ENCODE measurements at regions not wholly inside any gene's neighbourhood (a gene's known extent, or its start where the extent isn't known, plus 50 kb on each side); places are given as distances from the start of the nearest gene placed in this dataset.

DNA sequence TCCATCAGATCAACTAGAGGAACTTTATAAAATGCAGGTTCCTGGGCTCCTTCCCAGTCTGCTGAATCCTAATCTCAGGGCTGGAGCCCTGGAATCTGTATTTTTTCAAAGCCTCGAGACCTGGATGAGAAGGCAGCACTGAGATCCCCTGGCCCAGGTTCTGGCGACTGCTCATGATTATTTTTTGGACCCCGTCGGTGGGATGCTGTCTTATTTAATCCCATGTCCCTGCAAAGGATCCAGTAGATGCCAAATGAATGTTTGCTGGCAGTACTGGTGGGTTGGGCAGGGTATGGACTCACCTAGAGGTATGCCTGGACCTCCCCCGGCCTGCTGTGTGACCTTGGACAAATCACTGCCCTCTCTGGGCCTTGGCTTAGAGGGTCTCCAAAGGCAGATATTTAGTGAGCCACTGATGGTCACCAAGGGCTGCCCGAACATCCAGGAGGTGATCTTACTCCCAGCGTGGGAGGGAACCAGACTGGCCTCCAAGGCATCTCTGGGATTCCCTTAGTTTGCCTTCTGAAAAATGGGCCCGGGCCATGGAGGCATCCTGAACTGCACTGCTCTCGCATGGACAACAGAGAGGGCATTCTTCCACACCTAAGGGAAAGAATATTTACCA is 91.6 kb upstream of the RUNX3 start:
- no peaks in the 10 kb centered on the region for H3K9me2 ChIP-seq (ENCODE audit: insufficient read depth, low read length)
- H3K4me2 ChIP-seq (ENCODE audit: low read length): peak overlapping the region; percentile 77
- ChIA-PET CTCF (ENCODE audit: unreplicated experiment) (interaction anchor here (0.6 to 0.7 kb wide), 3 partner anchors 14 to 526 kb away, joined by 3 to 4 read pairs (median 4); no protein-coding TSS in a partner anchor), POLR2A (interaction anchor here (0.6 to 1.2 kb wide), 3 partner anchors 12 to 18 kb away, joined by 3 to 9 read pairs (median 3); no protein-coding TSS in a partner anchor)
- no peak for TF ChIP-seq EZH2phosphoT487 (IDR thresholded peaks at IDR 0.05; ENCODE audit: borderline replicate concordance, low read depth, low read length)
- TF ChIP-seq, protein P1, sequence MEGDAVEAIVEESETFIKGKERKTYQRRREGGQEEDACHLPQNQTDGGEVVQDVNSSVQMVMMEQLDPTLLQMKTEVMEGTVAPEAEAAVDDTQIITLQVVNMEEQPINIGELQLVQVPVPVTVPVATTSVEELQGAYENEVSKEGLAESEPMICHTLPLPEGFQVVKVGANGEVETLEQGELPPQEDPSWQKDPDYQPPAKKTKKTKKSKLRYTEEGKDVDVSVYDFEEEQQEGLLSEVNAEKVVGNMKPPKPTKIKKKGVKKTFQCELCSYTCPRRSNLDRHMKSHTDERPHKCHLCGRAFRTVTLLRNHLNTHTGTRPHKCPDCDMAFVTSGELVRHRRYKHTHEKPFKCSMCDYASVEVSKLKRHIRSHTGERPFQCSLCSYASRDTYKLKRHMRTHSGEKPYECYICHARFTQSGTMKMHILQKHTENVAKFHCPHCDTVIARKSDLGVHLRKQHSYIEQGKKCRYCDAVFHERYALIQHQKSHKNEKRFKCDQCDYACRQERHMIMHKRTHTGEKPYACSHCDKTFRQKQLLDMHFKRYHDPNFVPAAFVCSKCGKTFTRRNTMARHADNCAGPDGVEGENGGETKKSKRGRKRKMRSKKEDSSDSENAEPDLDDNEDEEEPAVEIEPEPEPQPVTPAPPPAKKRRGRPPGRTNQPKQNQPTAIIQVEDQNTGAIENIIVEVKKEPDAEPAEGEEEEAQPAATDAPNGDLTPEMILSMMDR (conservative IDR thresholded peaks at IDR 0.05; ENCODE audit: low read length): no peak
- peaks cover 60% of the 10 kb centered on the region for H3K4me1 ChIP-seq (ENCODE audit: insufficient read depth, low read length, poor library complexity, severe bottlenecking)
- peak overlapping the region; percentile 80 for H3K27ac ChIP-seq (ENCODE audit: low read depth, low read length, poor library complexity, severe bottlenecking)
- peak; percentile 56 for DNase-seq (ENCODE audit: low spot score)
- BruUV-seq (replicated peaks): no TSS peak
- no peaks in the 10 kb centered on the region for H3K9me3 ChIP-seq (ENCODE audit: low read length)
- no peaks in the 10 kb centered on the region for H3K36me3 ChIP-seq (ENCODE audit: insufficient read depth, low read length)
- H3K4me3 ChIP-seq (ENCODE audit: low read depth, low read length, poor library complexity, severe bottlenecking): peak overlapping the region; percentile 55
- no peaks in the 10 kb centered on the region for H3K79me2 ChIP-seq (ENCODE audit: insufficient read depth, low read depth, low read length)
- intact Hi-C loops (cut with micrococcal nuclease; ENCODE audit: unreplicated experiment): no loop called here
- no peaks in the 10 kb centered on the region for H4K20me1 ChIP-seq (ENCODE audit: insufficient read depth, low read length)
- H2AFZ ChIP-seq (ENCODE audit: low read length): peak overlapping the region; percentile 87; the same call in 1 of the 2 replicates

- no peak for TF ChIP-seq EZH2phosphoT487 (IDR thresholded peaks at IDR 0.05; ENCODE audit: borderline replicate concordance, low read depth, low read length)
- H3K79me2 ChIP-seq (ENCODE audit: insufficient read depth, low read depth, low read length): no peaks in the 10 kb centered on the region
- peak overlapping the region; percentile 80 for H3K27ac ChIP-seq (ENCODE audit: low read depth, low read length, poor library complexity, severe bottlenecking)
- ChIA-PET POLR2A (interaction anchor here (1.2 kb wide), 1 partner anchor 18 kb away, joined by 3 read pairs; no protein-coding TSS in a partner anchor), CTCF (ENCODE audit: unreplicated experiment) (no interaction called here)
- H3K4me1 ChIP-seq (ENCODE audit: insufficient read depth, low read length, poor library complexity, severe bottlenecking): peaks cover 59% of the 10 kb centered on the region
- intact Hi-C loops (cut with micrococcal nuclease; ENCODE audit: unreplicated experiment): no loop called here
- no peaks in the 10 kb centered on the region for H4K20me1 ChIP-seq (ENCODE audit: insufficient read depth, low read length)
- no TSS peak for BruUV-seq (replicated peaks)
- H2AFZ ChIP-seq (ENCODE audit: low read length): no peak overlapping the region
- no peak for DNase-seq (ENCODE audit: low spot score)
- H3K9me2 ChIP-seq (ENCODE audit: insufficient read depth, low read length): no peaks in the 10 kb centered on the region
- H3K4me2 ChIP-seq (ENCODE audit: low read length): peak overlapping the region; percentile 77
- no peak overlapping the region for H3K4me3 ChIP-seq (ENCODE audit: low read depth, low read length, poor library complexity, severe bottlenecking)
- no peaks in the 10 kb centered on the region for H3K36me3 ChIP-seq (ENCODE audit: insufficient read depth, low read length)
- H3K9me3 ChIP-seq (ENCODE audit: low read length): no peaks in the 10 kb centered on the region
Observed at GRCh38 chr1:25020851-25021590, 90.9 kb upstream of the RUNX3 start.

DNA sequence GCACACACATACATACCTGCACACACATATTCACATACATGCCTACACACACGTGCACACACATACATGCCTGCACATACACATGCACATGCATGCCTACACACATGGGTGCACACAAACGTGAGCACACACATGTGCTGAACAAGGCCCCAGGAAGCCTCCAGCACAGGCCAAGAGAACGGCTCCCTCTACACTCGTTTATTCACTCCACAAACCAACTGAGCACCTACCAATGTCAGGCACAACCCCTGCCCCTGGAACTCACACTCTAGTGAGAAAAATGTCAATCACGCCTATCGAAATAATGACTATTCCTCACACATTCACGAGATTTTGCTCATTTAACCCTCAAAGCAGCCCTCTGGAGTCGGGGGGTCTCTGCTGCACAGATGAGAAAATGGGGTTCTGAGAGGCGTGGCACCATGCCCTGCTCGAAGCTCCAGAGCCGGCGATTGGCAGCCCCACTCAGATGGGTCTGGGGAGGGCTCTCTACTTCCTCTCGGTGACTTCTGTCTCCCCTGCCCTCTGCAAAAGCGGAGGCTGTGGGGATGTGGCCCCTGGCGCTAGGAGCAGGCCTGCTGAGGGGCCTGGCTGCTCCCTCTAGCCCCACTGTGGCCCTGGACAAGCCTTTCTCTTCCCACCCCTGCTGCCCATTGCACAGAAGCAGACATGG is 90.2 kb upstream of the RUNX3 start:
- DNase-seq (ENCODE audit: low spot score): no peak
- TF ChIP-seq EZH2phosphoT487 (IDR thresholded peaks at IDR 0.05; ENCODE audit: borderline replicate concordance, low read depth, low read length): no peak
- TF ChIP-seq, protein P1 (conservative IDR thresholded peaks at IDR 0.05; ENCODE audit: low read length): no peak
- Histone ChIP-seq H3K4me2 (ENCODE audit: low read length) (peak overlapping the region; percentile 77), H4K20me1 (ENCODE audit: insufficient read depth, low read length) (no peaks in the 10 kb centered on the region), H3K36me3 (ENCODE audit: insufficient read depth, low read length) (no peaks in the 10 kb centered on the region), H3K4me1 (ENCODE audit: insufficient read depth, low read length, poor library complexity, severe bottlenecking) (peaks cover 59% of the 10 kb centered on the region), H2AFZ (ENCODE audit: low read length) (no peak overlapping the region), H3K27ac (ENCODE audit: low read depth, low read length, poor library complexity, severe bottlenecking) (peak overlapping the region; percentile 80), H3K9me2 (ENCODE audit: insufficient read depth, low read length) (no peaks in the 10 kb centered on the region), H3K4me3 (ENCODE audit: low read depth, low read length, poor library complexity, severe bottlenecking) (peak overlapping the region; percentile 48), H3K79me2 (ENCODE audit: insufficient read depth, low read depth, low read length) (no peaks in the 10 kb centered on the region), H3K9me3 (ENCODE audit: low read length) (no peaks in the 10 kb centered on the region)
- POLR2A ChIA-PET: no interaction called here
- no TSS peak for BruUV-seq (replicated peaks)
- CTCF ChIA-PET (ENCODE audit: unreplicated experiment): no interaction called here
- intact Hi-C loops (cut with micrococcal nuclease; ENCODE audit: unreplicated experiment): no loop called here
